ENCODE measurements at regions not wholly inside any gene's neighbourhood (a gene's known extent, or its start where the extent isn't known, plus 50 kb on each side); places are given as distances from the start of the nearest gene placed in this dataset.

DNA sequence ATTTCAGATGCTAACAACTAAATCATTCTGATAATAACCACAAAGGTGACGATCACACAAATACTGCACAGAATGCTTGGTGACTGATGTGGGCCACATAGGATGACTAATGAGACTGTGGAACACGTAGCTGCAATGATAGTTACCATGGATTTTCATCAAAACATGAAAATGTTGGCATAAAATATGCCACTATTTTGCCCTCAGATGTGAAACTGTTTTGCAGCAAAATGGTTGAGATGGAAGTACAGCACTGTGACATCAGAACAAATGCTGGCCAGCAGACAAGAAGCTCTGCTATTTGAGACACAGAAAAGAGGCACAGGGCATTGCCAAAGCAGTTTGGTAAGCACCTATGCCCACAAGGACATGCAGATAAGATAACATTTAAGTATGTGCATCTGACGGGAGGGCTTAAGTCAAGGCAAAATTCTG is 83.8 kb downstream of the NIBAN1 start:
- TF ChIP-seq, protein P1, sequence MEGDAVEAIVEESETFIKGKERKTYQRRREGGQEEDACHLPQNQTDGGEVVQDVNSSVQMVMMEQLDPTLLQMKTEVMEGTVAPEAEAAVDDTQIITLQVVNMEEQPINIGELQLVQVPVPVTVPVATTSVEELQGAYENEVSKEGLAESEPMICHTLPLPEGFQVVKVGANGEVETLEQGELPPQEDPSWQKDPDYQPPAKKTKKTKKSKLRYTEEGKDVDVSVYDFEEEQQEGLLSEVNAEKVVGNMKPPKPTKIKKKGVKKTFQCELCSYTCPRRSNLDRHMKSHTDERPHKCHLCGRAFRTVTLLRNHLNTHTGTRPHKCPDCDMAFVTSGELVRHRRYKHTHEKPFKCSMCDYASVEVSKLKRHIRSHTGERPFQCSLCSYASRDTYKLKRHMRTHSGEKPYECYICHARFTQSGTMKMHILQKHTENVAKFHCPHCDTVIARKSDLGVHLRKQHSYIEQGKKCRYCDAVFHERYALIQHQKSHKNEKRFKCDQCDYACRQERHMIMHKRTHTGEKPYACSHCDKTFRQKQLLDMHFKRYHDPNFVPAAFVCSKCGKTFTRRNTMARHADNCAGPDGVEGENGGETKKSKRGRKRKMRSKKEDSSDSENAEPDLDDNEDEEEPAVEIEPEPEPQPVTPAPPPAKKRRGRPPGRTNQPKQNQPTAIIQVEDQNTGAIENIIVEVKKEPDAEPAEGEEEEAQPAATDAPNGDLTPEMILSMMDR (IDR thresholded peaks at IDR 0.05; ENCODE audit: low read depth, low read length): no peak
- TF ChIP-seq EZH2phosphoT487 (IDR thresholded peaks at IDR 0.05; ENCODE audit: low read depth): no peak
